Stimulated activated CD8-positive, alpha-beta memory T cell treated with anti-CD3 and anti-CD28 coated beads, Interleukin-15, amount 100 ng/mL, for 1 hour (primary cell): ENCODE measurements at regions not wholly inside any gene's neighbourhood (a gene's known extent, or its start where the extent isn't known, plus 50 kb on each side); places are given as distances from the start of the nearest gene placed in this dataset.
"Not testable (repeated sequence)": the region's sequence is repeated elsewhere in the genome, so short reads cannot be mapped to it uniquely, and the experiment has no call there.

Experiments used
- DNase-seq: peaks from one replicate; pipeline ENCODE4 v3.0.0-alpha.2; 2020; ENCODE audit warnings: low read depth

DNA sequence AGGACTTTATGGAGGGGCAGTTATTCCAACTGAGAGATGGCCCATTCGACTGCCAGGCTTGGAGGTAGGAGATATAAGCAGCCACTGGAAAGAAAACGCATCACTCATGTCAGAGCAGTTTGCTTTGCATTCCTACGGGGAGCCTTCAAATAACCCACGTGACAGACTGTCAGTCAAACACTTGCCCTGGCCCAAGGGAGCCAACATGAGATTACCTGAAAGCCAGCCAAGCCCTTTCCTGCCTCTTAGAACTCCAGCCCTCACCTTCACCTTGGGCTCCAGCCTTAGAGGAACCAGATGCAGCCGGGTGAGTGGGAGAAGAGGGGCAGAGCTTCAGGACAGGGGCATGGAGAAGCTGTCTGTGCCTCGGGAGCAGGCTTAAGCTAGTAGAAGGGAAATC lies 95.3 kb upstream of the CXCL13 start:
- no peak for DNase-seq

DNA sequence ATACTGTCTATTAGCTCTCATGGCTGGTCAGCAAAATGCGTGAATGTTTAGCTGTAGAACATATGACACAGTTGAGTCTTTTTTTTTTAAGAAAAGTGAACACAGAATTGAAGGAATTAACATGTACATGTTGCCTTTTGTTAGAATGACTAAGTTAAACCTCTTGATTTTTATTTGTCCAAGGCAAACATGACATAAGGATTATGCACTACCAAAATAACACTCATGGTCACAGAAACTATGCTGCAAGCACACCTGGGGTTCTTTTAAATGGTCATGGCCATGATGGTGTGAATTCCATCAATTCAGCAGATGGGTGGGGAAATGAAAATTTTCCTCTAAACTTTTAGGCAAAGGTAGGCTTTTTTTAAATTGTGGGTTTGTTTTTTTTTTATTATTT lies 80.1 kb upstream of the CXCL13 start:
- no peak for DNase-seq

DNA sequence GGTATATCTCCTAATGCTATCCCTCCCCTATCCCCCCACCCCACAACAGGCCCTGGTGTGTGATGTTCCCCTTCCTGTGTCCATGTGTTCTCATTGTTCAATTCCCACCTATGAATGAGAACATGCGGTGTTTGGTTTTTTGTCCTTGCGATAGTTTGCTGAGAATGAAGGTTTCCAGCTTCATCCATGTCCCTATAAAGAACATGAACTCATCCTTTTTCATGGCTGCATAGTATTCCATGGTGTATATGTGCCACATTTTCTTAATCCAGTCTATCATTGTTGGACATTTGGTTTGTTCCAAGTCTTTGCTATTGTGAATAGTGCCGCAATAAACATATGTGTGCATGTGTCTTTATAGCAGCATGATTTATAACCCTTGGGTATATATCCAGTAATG lies 77.7 kb upstream of the CXCL13 start:
- not testable (repeated sequence) for DNase-seq

DNA sequence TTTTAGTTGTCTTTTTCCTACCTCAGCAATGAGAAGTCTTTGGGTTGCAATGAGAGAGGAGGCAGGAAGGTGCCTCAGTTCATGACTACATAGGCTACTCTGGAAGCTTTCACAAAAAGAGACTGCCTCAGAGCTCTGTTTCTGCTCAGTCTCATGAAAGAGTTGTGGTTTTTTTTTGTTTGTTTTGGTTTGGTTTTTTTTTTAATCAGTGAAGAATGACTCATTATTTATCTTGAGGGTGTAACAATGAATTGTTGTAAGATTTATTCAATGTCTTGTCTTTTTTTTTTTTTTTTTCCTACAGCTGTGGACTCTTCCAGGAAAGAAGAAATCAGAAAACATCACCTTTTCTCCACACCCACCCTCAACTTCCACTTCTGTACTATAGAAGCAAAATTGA lies 67.5 kb upstream of the CXCL13 start:
- DNase-seq = no peak

DNA sequence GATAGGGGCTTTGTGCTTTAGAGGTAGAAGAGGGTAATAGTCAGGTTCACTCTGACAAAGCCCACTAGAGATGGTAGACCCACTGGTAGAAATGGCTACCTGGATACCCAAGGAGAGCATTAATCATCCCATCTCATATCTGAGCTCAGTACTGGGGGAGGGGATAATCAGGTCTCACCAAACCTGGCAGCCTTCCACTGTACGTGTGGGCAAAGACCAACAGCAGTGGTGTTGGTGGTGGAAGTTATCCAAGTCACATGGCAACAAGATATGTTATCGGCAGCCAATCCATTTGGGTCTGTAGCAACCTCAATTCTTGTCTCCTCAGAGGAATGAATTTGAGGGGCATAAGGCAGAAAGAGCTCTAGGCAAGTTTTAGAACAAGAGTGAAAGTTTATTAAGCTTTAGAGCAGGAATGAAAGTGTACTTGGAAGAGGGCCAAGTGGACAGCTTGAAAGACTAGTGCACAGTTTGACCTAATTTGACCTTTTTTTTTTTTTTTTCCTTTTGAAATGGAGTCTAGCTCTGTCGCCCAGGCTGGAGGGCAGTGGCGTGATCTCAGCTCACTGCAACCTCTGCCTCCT lies 67.0 kb upstream of the CXCL13 start:
- no peak for DNase-seq
